ENCODE measurements at regions not wholly inside any gene's neighbourhood (a gene's known extent, or its start where the extent isn't known, plus 50 kb on each side); places are given as distances from the start of the nearest gene placed in this dataset.

- H3K36me3 ChIP-seq (replicated peaks) = no peaks in the 10 kb centered on the region
- H3K27ac ChIP-seq = no peak overlapping the region
- H3K27me3 ChIP-seq (replicated peaks) = no peaks in the 10 kb centered on the region
- in situ Hi-C loops (cut with HindIII; ENCODE audit: low pct_ligation_motif_present, low sequenced_read_pairs) = no loop called here
- no peak for TF ChIP-seq CTCF (IDR thresholded peaks at IDR 0.05; ENCODE audit: low read depth, low read length, missing control alignments)
- no peak overlapping the region for H3K4me3 ChIP-seq (ENCODE audit: low read depth, low read length)
- DNase-seq = no peak
Observed at GRCh38 chr12:113659015-113659414, 187.3 kb upstream of the LHX5 start.

- in situ Hi-C loops (cut with HindIII; ENCODE audit: low pct_ligation_motif_present, low sequenced_read_pairs) = no loop called here
- H3K27ac ChIP-seq = no peak overlapping the region
- no peak overlapping the region for H3K4me3 ChIP-seq (ENCODE audit: low read depth, low read length)
- no peaks in the 10 kb centered on the region for H3K27me3 ChIP-seq (replicated peaks)
- TF ChIP-seq CTCF (IDR thresholded peaks at IDR 0.05; ENCODE audit: low read depth, low read length, missing control alignments) = no peak
- no peaks in the 10 kb centered on the region for H3K36me3 ChIP-seq (replicated peaks)
- DNase-seq = peak; percentile 5
Observed at GRCh38 chr12:113658006-113658655, 186.5 kb upstream of the LHX5 start.

GRCh38 chr12:113655919-113656318 lies 184.2 kb upstream of the LHX5 start:
- no peaks in the 10 kb centered on the region for H3K27me3 ChIP-seq (replicated peaks)
- no peaks in the 10 kb centered on the region for H3K36me3 ChIP-seq (replicated peaks)
- in situ Hi-C loops (cut with HindIII; ENCODE audit: low pct_ligation_motif_present, low sequenced_read_pairs) = no loop called here
- no peak for TF ChIP-seq CTCF (IDR thresholded peaks at IDR 0.05; ENCODE audit: low read depth, low read length, missing control alignments)
- H3K27ac ChIP-seq = no peak overlapping the region
- no peak overlapping the region for H3K4me3 ChIP-seq (ENCODE audit: low read depth, low read length)
- DNase-seq = no peak

- no peak for TF ChIP-seq CTCF (IDR thresholded peaks at IDR 0.05; ENCODE audit: low read depth, low read length, missing control alignments)
- in situ Hi-C loops (cut with HindIII; ENCODE audit: low pct_ligation_motif_present, low sequenced_read_pairs) = no loop called here
- Histone ChIP-seq H3K27ac (no peak overlapping the region), H3K36me3 (replicated peaks) (no peaks in the 10 kb centered on the region), H3K4me3 (ENCODE audit: low read depth, low read length) (no peak overlapping the region), H3K27me3 (replicated peaks) (no peaks in the 10 kb centered on the region)
- no peak for DNase-seq
Observed at GRCh38 chr12:113655479-113655878, 183.8 kb upstream of the LHX5 start.

GRCh38 chr12:113651662-113652061 lies 180.0 kb upstream of the LHX5 start:
- in situ Hi-C loops (cut with HindIII; ENCODE audit: low pct_ligation_motif_present, low sequenced_read_pairs) = no loop called here
- Histone ChIP-seq H3K36me3 (replicated peaks) (no peaks in the 10 kb centered on the region), H3K27ac (no peak overlapping the region), H3K27me3 (replicated peaks) (no peaks in the 10 kb centered on the region), H3K4me3 (ENCODE audit: low read depth, low read length) (no peak overlapping the region)
- no peak for TF ChIP-seq CTCF (IDR thresholded peaks at IDR 0.05; ENCODE audit: low read depth, low read length, missing control alignments)
- DNase-seq = no peak

- Histone ChIP-seq H3K4me3 (ENCODE audit: low read depth, low read length) (no peak overlapping the region), H3K27me3 (replicated peaks) (no peaks in the 10 kb centered on the region), H3K36me3 (replicated peaks) (no peaks in the 10 kb centered on the region), H3K27ac (no peak overlapping the region)
- DNase-seq = no peak
- TF ChIP-seq CTCF (IDR thresholded peaks at IDR 0.05; ENCODE audit: low read depth, low read length, missing control alignments) = no peak
- in situ Hi-C loops (cut with HindIII; ENCODE audit: low pct_ligation_motif_present, low sequenced_read_pairs) = no loop called here
Observed at GRCh38 chr12:113650476-113650875, 178.8 kb upstream of the LHX5 start.

Data from brain microvascular endothelial cell (primary cell).